IPS-NIHi11 (cell line): ENCODE measurements at regions not wholly inside any gene's neighbourhood (a gene's known extent, or its start where the extent isn't known, plus 50 kb on each side); places are given as distances from the start of the nearest gene placed in this dataset.
"Not testable (repeated sequence)": the region's sequence is repeated elsewhere in the genome, so short reads cannot be mapped to it uniquely, and the experiment has no call there.

Experiments used
- DNase-seq: peaks from one replicate; pipeline ENCODE4 v3.0.0; 2012; ENCODE audit warnings: mixed read lengths, low spot score

GRCh38 chr11:98040061-98040808, 980.5 kb upstream of the CNTN5 start:
- DNase-seq = no peak

GRCh38 chr11:98047647-98048046, 973.1 kb upstream of the CNTN5 start:
- no peak for DNase-seq

GRCh38 chr11:98053851-98054250, 966.9 kb upstream of the CNTN5 start:
- no peak for DNase-seq

GRCh38 chr11:98056945-98057344, 963.8 kb upstream of the CNTN5 start:
- no peak for DNase-seq

GRCh38 chr11:98059488-98059887, 961.3 kb upstream of the CNTN5 start:
- DNase-seq = no peak

- no peak for DNase-seq
These were observed 960.0 kb upstream of the CNTN5 start for GRCh38 chr11:98060759-98061158.

- DNase-seq = no peak
These were observed 958.9 kb upstream of the CNTN5 start for GRCh38 chr11:98061858-98062257.

GRCh38 chr11:98062714-98063113, 958.0 kb upstream of the CNTN5 start:
- no peak for DNase-seq

- no peak for DNase-seq
These were observed 952.5 kb upstream of the CNTN5 start for GRCh38 chr11:98068251-98068650.

GRCh38 chr11:98069147-98069546, 951.6 kb upstream of the CNTN5 start:
- not testable (repeated sequence) for DNase-seq

GRCh38 chr11:98069861-98070260, 950.9 kb upstream of the CNTN5 start:
- DNase-seq = no peak

GRCh38 chr11:98090861-98091505, 929.8 kb upstream of the CNTN5 start:
- no peak for DNase-seq

- DNase-seq = no peak
These were observed 921.4 kb upstream of the CNTN5 start for GRCh38 chr11:98099371-98099770.

- DNase-seq = no peak
These were observed 920.1 kb upstream of the CNTN5 start for GRCh38 chr11:98100689-98101088.

GRCh38 chr11:98101329-98101728, 919.4 kb upstream of the CNTN5 start:
- DNase-seq = no peak

- DNase-seq = no peak
These were observed 916.5 kb upstream of the CNTN5 start for GRCh38 chr11:98104249-98104648.

GRCh38 chr11:98107736-98108135, 913.0 kb upstream of the CNTN5 start:
- DNase-seq = no peak

GRCh38 chr11:98110030-98110429, 910.7 kb upstream of the CNTN5 start:
- DNase-seq = no peak

- no peak for DNase-seq
These were observed 904.9 kb upstream of the CNTN5 start for GRCh38 chr11:98115873-98116272.

GRCh38 chr11:98130117-98130625, 890.6 kb upstream of the CNTN5 start:
- no peak for DNase-seq

- no peak for DNase-seq
These were observed 884.4 kb upstream of the CNTN5 start for GRCh38 chr11:98136357-98136756.

GRCh38 chr11:98137437-98137836, 883.3 kb upstream of the CNTN5 start:
- no peak for DNase-seq

- DNase-seq = no peak
These were observed 877.1 kb upstream of the CNTN5 start for GRCh38 chr11:98143661-98144060.

- DNase-seq = no peak
These were observed 867.0 kb upstream of the CNTN5 start for GRCh38 chr11:98153752-98154151.
